HG02759 (cell line): ENCODE measurements at regions not wholly inside any gene's neighbourhood (a gene's known extent, or its start where the extent isn't known, plus 50 kb on each side); places are given as distances from the start of the nearest gene placed in this dataset.

Experiments
- ATAC-seq: cut with Tn5 transposase; IDR thresholded peaks from one replicate; pipeline ENCODE4 v1.9.1; 2021; ENCODE audit warnings: mild to moderate bottlenecking, moderate library complexity; ENCODE audit not compliant: unreplicated experiment

GRCh38 chr1:229760478-229760996 lies 134.5 kb downstream of the URB2 start:
- no peak for ATAC-seq

- no peak for ATAC-seq
These were observed 136.8 kb downstream of the URB2 start for GRCh38 chr1:229762891-229763290.

GRCh38 chr1:229768232-229768631 lies 142.2 kb downstream of the URB2 start:
- ATAC-seq: no peak

- ATAC-seq: no peak
These were observed 143.0 kb downstream of the URB2 start for GRCh38 chr1:229769006-229769405.

- no peak for ATAC-seq
These were observed 143.8 kb downstream of the URB2 start for GRCh38 chr1:229769809-229770208.

GRCh38 chr1:229778794-229779193 lies 152.7 kb downstream of the URB2 start:
- ATAC-seq: no peak

- ATAC-seq: no peak
These were observed 155.4 kb downstream of the URB2 start for GRCh38 chr1:229781453-229781852.

- no peak for ATAC-seq
These were observed 156.4 kb downstream of the URB2 start for GRCh38 chr1:229782469-229782868.

GRCh38 chr1:229784834-229785233 lies 158.8 kb downstream of the URB2 start:
- ATAC-seq: no peak

GRCh38 chr1:229786974-229787610 lies 161.0 kb downstream of the URB2 start:
- ATAC-seq: no peak

- ATAC-seq: no peak
These were observed 162.0 kb downstream of the URB2 start for GRCh38 chr1:229788004-229788403.

GRCh38 chr1:229792012-229792975 lies 166.2 kb downstream of the URB2 start:
- ATAC-seq: no peak

- ATAC-seq: no peak
These were observed 167.4 kb downstream of the URB2 start for GRCh38 chr1:229793488-229793887.

GRCh38 chr1:229798558-229798957 lies 172.5 kb downstream of the URB2 start:
- no peak for ATAC-seq

GRCh38 chr1:229803626-229804217 lies 177.7 kb downstream of the URB2 start:
- ATAC-seq: no peak

- no peak for ATAC-seq
These were observed 182.2 kb downstream of the URB2 start for GRCh38 chr1:229808272-229808671.

GRCh38 chr1:229810140-229810539 lies 184.1 kb downstream of the URB2 start:
- ATAC-seq: no peak

GRCh38 chr1:229810961-229811360 lies 184.9 kb downstream of the URB2 start:
- ATAC-seq: no peak

GRCh38 chr1:229812148-229812547 lies 186.1 kb downstream of the URB2 start:
- no peak for ATAC-seq

- ATAC-seq: no peak
These were observed 186.6 kb downstream of the URB2 start for GRCh38 chr1:229812693-229813092.

- no peak for ATAC-seq
These were observed 189.0 kb downstream of the URB2 start for GRCh38 chr1:229815076-229815475.

- no peak for ATAC-seq
These were observed 189.9 kb downstream of the URB2 start for GRCh38 chr1:229815961-229816360.
